Adipose tissue (tissue), 3 donors: ENCODE measurements at regions not wholly inside any gene's neighbourhood (a gene's known extent, or its start where the extent isn't known, plus 50 kb on each side); places are given as distances from the start of the nearest gene placed in this dataset.

Source experiments
- H3K27ac ChIP-seq: one replicate; pipeline ENCODE4 v1.5.1; 2013; ENCODE audit warnings: low read depth, low read length
- WGBS, 3 donors: extraction: QIAGEN DNeasy Blood & Tissue Kit; methylation state at CpG; one replicate each; pipeline ENCODE4 v1.1.7; 2013; 5-methylcytosine and 5-hydroxymethylcytosine counted together
- donor health status: healthy with polysubstance abuse.
- donor health status: Bipolar disorder and iron deficiency.
- donor health status: healthy.

- no peak overlapping the region for H3K27ac ChIP-seq
- WGBS, 3 donors, result 19 to 46% (median 41%) methylated on average over 1 of the region's 1 CpG
Observed at GRCh38 chr2:14148216-14148615, 484.3 kb upstream of the LRATD1 start.

GRCh38 chr2:14157816-14158215 is 474.7 kb upstream of the LRATD1 start:
- no peak overlapping the region for H3K27ac ChIP-seq

- no peak overlapping the region for H3K27ac ChIP-seq
- 69 to 73% (median 69%) methylated on average over 3 of the region's 3 CpGs for WGBS, 3 donors
Observed at GRCh38 chr2:14180333-14180732, 452.2 kb upstream of the LRATD1 start.

GRCh38 chr2:14182227-14182946 is 450.1 kb upstream of the LRATD1 start:
- H3K27ac ChIP-seq, result no peak overlapping the region
- 87 to 93% (median 91%) methylated on average over 15 to 16 of the region's 16 CpGs for WGBS, 3 donors

- no peak overlapping the region for H3K27ac ChIP-seq
- 57 to 61% (median 61%) methylated on average over 2 of the region's 2 CpGs for WGBS, 3 donors
Observed at GRCh38 chr2:14185906-14186305, 446.6 kb upstream of the LRATD1 start.

- no peak overlapping the region for H3K27ac ChIP-seq
- WGBS, 3 donors, result 81 to 82% (median 81%) methylated on average over 6 of the region's 6 CpGs
Observed at GRCh38 chr2:14188446-14188845, 444.1 kb upstream of the LRATD1 start.

GRCh38 chr2:14189929-14190328 is 442.6 kb upstream of the LRATD1 start:
- H3K27ac ChIP-seq, result no peak overlapping the region
- WGBS, 3 donors, result 35 to 59% (median 48%) methylated on average over 2 of the region's 2 CpGs

- H3K27ac ChIP-seq, result no peak overlapping the region
- 82 to 97% (median 88%) methylated on average over 1 of the region's 1 CpG for WGBS, 3 donors
Observed at GRCh38 chr2:14194233-14194632, 438.3 kb upstream of the LRATD1 start.

GRCh38 chr2:14197293-14197692 is 435.2 kb upstream of the LRATD1 start:
- 50 to 63% (median 58%) methylated on average over 2 of the region's 2 CpGs for WGBS, 3 donors
- H3K27ac ChIP-seq, result no peak overlapping the region

- WGBS, 3 donors, result 63 to 78% (median 65%) methylated on average over 3 of the region's 3 CpGs
- no peak overlapping the region for H3K27ac ChIP-seq
Observed at GRCh38 chr2:14199040-14199439, 433.5 kb upstream of the LRATD1 start.

GRCh38 chr2:14219306-14219705 is 413.2 kb upstream of the LRATD1 start:
- 65 to 81% (median 75%) methylated on average over 3 of the region's 3 CpGs for WGBS, 3 donors
- no peak overlapping the region for H3K27ac ChIP-seq

GRCh38 chr2:14220101-14220500 is 412.4 kb upstream of the LRATD1 start:
- WGBS, 3 donors, result 70 to 85% (median 80%) methylated on average over 1 of the region's 1 CpG
- no peak overlapping the region for H3K27ac ChIP-seq

- WGBS, 3 donors, result 76 to 87% (median 77%) methylated on average over 4 of the region's 4 CpGs
- no peak overlapping the region for H3K27ac ChIP-seq
Observed at GRCh38 chr2:14221466-14221865, 411.1 kb upstream of the LRATD1 start.

GRCh38 chr2:14223576-14223975 is 408.9 kb upstream of the LRATD1 start:
- 77 to 86% (median 79%) methylated on average over 1 of the region's 1 CpG for WGBS, 3 donors
- H3K27ac ChIP-seq, result no peak overlapping the region

GRCh38 chr2:14231391-14231898 is 401.1 kb upstream of the LRATD1 start:
- 55 to 73% (median 66%) methylated on average over 1 of the region's 1 CpG for WGBS, 3 donors
- H3K27ac ChIP-seq, result no peak overlapping the region

GRCh38 chr2:14232217-14232616 is 400.3 kb upstream of the LRATD1 start:
- H3K27ac ChIP-seq, result no peak overlapping the region
- 71 to 83% (median 75%) methylated on average over 4 of the region's 4 CpGs for WGBS, 3 donors

- 42 to 53% (median 51%) methylated on average over 5 of the region's 5 CpGs for WGBS, 3 donors
- H3K27ac ChIP-seq, result no peak overlapping the region
Observed at GRCh38 chr2:14234911-14235310, 397.6 kb upstream of the LRATD1 start.

GRCh38 chr2:14235667-14236066 is 396.9 kb upstream of the LRATD1 start:
- no peak overlapping the region for H3K27ac ChIP-seq
- 51 to 64% (median 57%) methylated on average over 3 of the region's 3 CpGs for WGBS, 3 donors

GRCh38 chr2:14237902-14238301 is 394.6 kb upstream of the LRATD1 start:
- H3K27ac ChIP-seq, result no peak overlapping the region
- WGBS, 3 donors, result 67 to 82% (median 77%) methylated on average over 1 of the region's 1 CpG

GRCh38 chr2:14239605-14240004 is 392.9 kb upstream of the LRATD1 start:
- 83 to 86% (median 85%) methylated on average over 3 of the region's 3 CpGs for WGBS, 3 donors
- no peak overlapping the region for H3K27ac ChIP-seq
